ENCODE measurements at regions not wholly inside any gene's neighbourhood (a gene's known extent, or its start where the extent isn't known, plus 50 kb on each side); places are given as distances from the start of the nearest gene placed in this dataset.

DNA sequence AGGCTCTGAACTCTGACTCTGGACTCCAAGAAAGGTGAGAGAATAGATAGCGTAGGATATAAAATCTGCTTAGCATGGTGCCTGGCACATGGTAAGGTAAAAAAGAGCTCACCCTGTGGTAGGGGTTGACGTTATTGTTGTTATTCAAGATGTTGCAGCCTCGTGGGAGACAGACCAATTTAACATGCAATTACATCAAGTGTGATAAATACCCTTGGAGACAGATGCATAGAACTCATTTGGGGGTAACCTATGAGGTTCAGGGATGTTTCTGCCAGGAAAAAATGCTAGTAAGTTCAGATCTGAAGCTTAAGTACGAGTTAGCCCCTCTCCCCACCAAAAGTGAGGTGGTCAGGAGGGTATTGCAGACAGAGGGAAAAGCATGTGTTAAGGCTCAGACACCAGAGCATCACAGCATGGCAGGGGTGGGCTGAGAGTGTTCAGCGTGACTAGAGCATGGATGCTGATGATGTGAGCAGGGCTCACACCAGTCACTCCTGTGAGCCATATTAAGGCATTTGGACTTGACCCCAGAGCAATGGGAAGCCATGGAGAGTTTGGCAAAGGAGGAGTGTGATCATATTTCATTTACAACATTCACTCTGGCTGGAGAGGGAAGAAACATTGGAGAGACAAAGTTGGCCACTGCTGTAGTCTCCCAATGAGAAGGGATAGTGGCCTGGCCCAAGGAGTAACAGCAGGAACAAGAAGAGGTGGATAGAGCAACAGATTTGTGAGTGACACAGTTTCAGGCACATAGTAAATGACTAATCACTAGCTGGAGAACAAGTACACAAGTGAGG, 181.0 kb downstream of the UACA start:
- Mint-ChIP-seq H3K4me3 (ENCODE audit: low read depth) (no peak overlapping the region), H3K27ac (no peak overlapping the region), H3K27me3 (peaks cover 24% of the 10 kb centered on the region), H3K36me3 (ENCODE audit: insufficient read depth) (no peaks in the 10 kb centered on the region), H3K4me1 (ENCODE audit: low read depth) (peaks cover 8% of the 10 kb centered on the region), H3K9me3 (ENCODE audit: low read depth) (no peaks in the 10 kb centered on the region)
- no peak for DNase-seq (ENCODE audit: low spot score, unreplicated experiment)
- no peak for TF ChIP-seq CTCF (IDR thresholded peaks at IDR 0.05; ENCODE audit: unreplicated experiment)

DNA sequence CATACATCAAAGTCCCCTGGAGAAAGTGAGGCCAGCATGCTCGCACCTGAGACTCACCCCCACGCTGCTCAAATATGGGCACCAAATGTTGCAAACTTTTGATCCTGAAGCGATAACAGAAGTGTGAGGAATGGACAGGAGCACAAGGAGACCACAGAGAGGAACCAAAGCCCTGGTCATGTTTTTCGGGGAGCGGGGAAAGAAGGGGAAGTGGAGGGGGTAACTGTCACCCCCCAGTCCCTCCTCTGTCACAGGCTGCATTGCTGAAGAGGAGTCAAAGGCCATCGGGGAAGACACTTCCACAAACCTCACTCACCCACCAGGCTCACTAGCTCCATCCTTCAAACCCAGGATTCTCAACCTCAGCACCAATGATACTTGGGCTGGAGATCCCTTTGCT, 182.4 kb downstream of the UACA start:
- Mint-ChIP-seq H3K36me3 (ENCODE audit: insufficient read depth) (no peaks in the 10 kb centered on the region), H3K27ac (no peak overlapping the region), H3K4me3 (ENCODE audit: low read depth) (no peak overlapping the region), H3K9me3 (ENCODE audit: low read depth) (no peaks in the 10 kb centered on the region), H3K4me1 (ENCODE audit: low read depth) (peaks cover 8% of the 10 kb centered on the region), H3K27me3 (peaks cover 20% of the 10 kb centered on the region)
- no peak for TF ChIP-seq CTCF (IDR thresholded peaks at IDR 0.05; ENCODE audit: unreplicated experiment)
- no peak for DNase-seq (ENCODE audit: low spot score, unreplicated experiment)

- no peak overlapping the region for H3K4me3 Mint-ChIP-seq (ENCODE audit: low read depth)
- peaks cover 3% of the 10 kb centered on the region for H3K9me3 Mint-ChIP-seq (ENCODE audit: low read depth)
- no peak for TF ChIP-seq CTCF (IDR thresholded peaks at IDR 0.05; ENCODE audit: unreplicated experiment)
- H3K27ac Mint-ChIP-seq = no peak overlapping the region
- H3K4me1 Mint-ChIP-seq (ENCODE audit: low read depth) = peaks cover 12% of the 10 kb centered on the region
- peaks cover 25% of the 10 kb centered on the region for H3K27me3 Mint-ChIP-seq
- DNase-seq (ENCODE audit: low spot score, unreplicated experiment) = no peak
- H3K36me3 Mint-ChIP-seq (ENCODE audit: insufficient read depth) = no peaks in the 10 kb centered on the region
Measured at GRCh38 chr15:70580286-70580685, 183.1 kb downstream of the UACA start.

DNA sequence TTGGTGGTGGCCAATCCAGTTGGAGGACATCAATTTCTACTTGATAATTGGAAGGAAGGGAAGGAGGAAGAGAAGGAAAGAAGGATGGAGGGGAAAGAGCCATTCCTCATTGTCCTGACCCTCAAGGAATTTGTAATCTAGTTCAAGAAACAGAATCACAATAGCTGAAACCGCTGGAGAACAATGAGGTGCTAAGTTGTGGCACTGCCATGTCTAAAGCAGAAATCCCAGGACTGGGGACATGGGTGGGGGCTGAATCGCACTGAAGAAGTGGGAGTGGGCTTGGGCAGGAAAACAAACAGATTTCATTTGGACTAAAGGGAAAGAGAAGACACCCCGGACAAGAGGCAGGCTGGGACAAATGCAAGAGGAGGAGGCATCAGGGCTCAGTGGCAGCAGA, 183.6 kb downstream of the UACA start:
- H3K27me3 Mint-ChIP-seq = peaks cover 25% of the 10 kb centered on the region
- peaks cover 3% of the 10 kb centered on the region for H3K9me3 Mint-ChIP-seq (ENCODE audit: low read depth)
- H3K36me3 Mint-ChIP-seq (ENCODE audit: insufficient read depth) = peaks cover 1% of the 10 kb centered on the region
- no peak for TF ChIP-seq CTCF (IDR thresholded peaks at IDR 0.05; ENCODE audit: unreplicated experiment)
- peaks cover 12% of the 10 kb centered on the region for H3K4me1 Mint-ChIP-seq (ENCODE audit: low read depth)
- no peak overlapping the region for H3K27ac Mint-ChIP-seq
- H3K4me3 Mint-ChIP-seq (ENCODE audit: low read depth) = no peak overlapping the region
- no peak for DNase-seq (ENCODE audit: low spot score, unreplicated experiment)

DNA sequence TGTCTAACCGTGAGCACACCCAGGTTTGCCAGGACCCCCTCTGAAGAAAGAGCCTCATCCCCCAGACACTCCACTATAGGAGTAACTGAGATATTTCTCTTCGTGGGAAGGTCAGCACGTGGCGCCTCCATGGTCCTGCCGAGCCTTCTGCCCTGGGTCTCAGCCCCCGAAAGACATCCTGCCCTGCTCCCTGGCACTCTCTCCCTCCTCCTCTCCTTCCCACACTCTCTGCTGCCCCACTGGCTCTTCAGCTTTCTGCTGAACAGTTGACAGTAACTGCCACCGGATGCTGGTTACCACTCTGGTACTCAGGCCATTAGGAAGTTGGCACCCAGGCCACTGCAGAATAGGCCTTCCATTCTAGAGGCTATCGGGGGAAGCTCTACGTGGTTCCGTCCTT, 185.2 kb downstream of the UACA start:
- H3K9me3 Mint-ChIP-seq (ENCODE audit: low read depth) = peaks cover 9% of the 10 kb centered on the region
- H3K4me3 Mint-ChIP-seq (ENCODE audit: low read depth) = no peak overlapping the region
- H3K27ac Mint-ChIP-seq = no peak overlapping the region
- no peak for DNase-seq (ENCODE audit: low spot score, unreplicated experiment)
- no peak for TF ChIP-seq CTCF (IDR thresholded peaks at IDR 0.05; ENCODE audit: unreplicated experiment)
- peaks cover 4% of the 10 kb centered on the region for H3K4me1 Mint-ChIP-seq (ENCODE audit: low read depth)
- H3K36me3 Mint-ChIP-seq (ENCODE audit: insufficient read depth) = peaks cover 4% of the 10 kb centered on the region
- H3K27me3 Mint-ChIP-seq = peaks cover 22% of the 10 kb centered on the region

All from progenitor cell of endocrine pancreas (in vitro differentiated cells).